GM12878 (cell line): ENCODE measurements at regions not wholly inside any gene's neighbourhood (a gene's known extent, or its start where the extent isn't known, plus 50 kb on each side); places are given as distances from the start of the nearest gene placed in this dataset.

Source experiments
- ATAC-seq: fragments of 200-7000 bp; cut with Tn5 transposase; 3 replicates; pipeline ENCODE4 v1.9.1; 2020; ENCODE audit warnings: mild to moderate bottlenecking, moderate library complexity
- BruUV-seq: library from RNA; stranded (reverse); fragments of 400-500 nt; replicated peaks from 2 replicates; lab custom pipeline; 2021; lab: Mats Ljungman, UMichigan
- CTCF ChIA-PET: fragments of 300-600 bp; sonication (Branson Sonifier 250); formaldehyde crosslinking; extraction: SDS; loops from one replicate; lab custom pipeline; 2021; ENCODE audit warnings: inconsistent platforms; lab: Yijun Ruan, JAX
- POLR2A ChIA-PET: fragments of 350-600 bp; formaldehyde crosslinking; extraction: SDS; loops from one replicate; lab custom pipeline; 2021; ENCODE audit warnings: inconsistent platforms; lab: Charles Lee
- RAD21 ChIA-PET: fragments of 300-600 bp; sonication (Branson Sonifier 250); formaldehyde crosslinking; loops from one replicate; lab custom pipeline; 2023; ENCODE audit warnings: antibody characterized with exemption; ENCODE audit not compliant: unreplicated experiment; lab: Charles Lee
- SMC1A ChIA-PET: fragments of 300-600 bp; sonication (Branson Sonifier 250); formaldehyde crosslinking; loops from one replicate; lab custom pipeline; 2023; ENCODE audit not compliant: unreplicated experiment, uncharacterized antibody; lab: Charles Lee
- DNase-seq: peaks from one replicate; pipeline ENCODE4 v3.0.0-alpha.2; 2011; ENCODE audit warnings: low read depth, low spot score
- FAIRE-seq: peaks from 3 replicates; lab custom pipeline; 2011; peaks lifted over from hg19 to GRCh38; lab: Jason Lieb, UNC
- H2AFZ ChIP-seq: 2 replicates; pipeline ENCODE4 v1.6.0; 2011; ENCODE audit warnings: low read depth, low read length, control low read depth; ENCODE audit not compliant: control insufficient read depth
- H3K27ac ChIP-seq: 2 replicates; pipeline ENCODE4 v1.5.1; 2011; ENCODE audit warnings: control low read depth; ENCODE audit not compliant: control insufficient read depth, insufficient read depth
- H3K27me3 ChIP-seq, 2 experiments: replicated peaks in 1 of 2; 2 replicates each; pipeline versions ENCODE4 v1.6.0 to v1.6.1; 2011; ENCODE audit warnings: low read length in 1 of 2; ENCODE audit not compliant: control insufficient read depth in 2 of 2, insufficient read depth in 2 of 2
- H3K36me3 ChIP-seq, 2 experiments: 2 replicates each; pipeline ENCODE4 v1.5.1; 2011; ENCODE audit warnings: low read length in 1 of 2; ENCODE audit not compliant: control insufficient read depth in 2 of 2, insufficient read depth in 2 of 2
- H3K4me1 ChIP-seq: 2 replicates; pipeline ENCODE4 v1.6.1; 2011; ENCODE audit warnings: mild to moderate bottlenecking, low read length, moderate library complexity, mixed read lengths; ENCODE audit not compliant: control insufficient read depth, insufficient read depth
- H3K4me2 ChIP-seq: 2 replicates; pipeline ENCODE4 v1.6.0; 2011; ENCODE audit warnings: control low read depth; ENCODE audit not compliant: control insufficient read depth, insufficient read depth
- H3K4me3 ChIP-seq: fragments of 200-600 bp; sonication (generic); 2 replicates; pipeline ENCODE4 v1.5.1; 2016
- H3K79me2 ChIP-seq: 2 replicates; pipeline ENCODE4 v1.6.0; 2011; ENCODE audit warnings: low read length; ENCODE audit not compliant: control insufficient read depth, insufficient read depth
- H3K9ac ChIP-seq: 2 replicates; pipeline ENCODE4 v1.8.0; 2011; ENCODE audit warnings: low read length, control low read depth, mixed read lengths; ENCODE audit not compliant: control insufficient read depth, insufficient read depth
- H3K9me3 ChIP-seq: replicated peaks from 3 replicates; pipeline ENCODE4 v1.5.1; 2011; ENCODE audit warnings: mild to moderate bottlenecking, low read length; ENCODE audit not compliant: control insufficient read depth, insufficient read depth
- H4K20me1 ChIP-seq: 2 replicates; pipeline ENCODE4 v1.6.0; 2011; ENCODE audit not compliant: control insufficient read depth, insufficient read depth
- BRCA1 ChIP-seq: IDR thresholded peaks from 2 replicates; pipeline ENCODE4 v1.6.1; 2011; ENCODE audit warnings: low read depth, low read length, improper control_type of control experiment
- IKZF2 ChIP-seq, 2 experiments: fragments of 450-650 bp; IDR thresholded peaks; 2 replicates each; pipeline ENCODE4 v1.6.1; 2017; ENCODE audit warnings: mild to moderate bottlenecking in 2 of 2, moderate library complexity in 2 of 2
- KDM1A ChIP-seq: fragments of 200-600 bp; sonication (generic); IDR thresholded peaks from 2 replicates; pipeline ENCODE4 v1.6.1; 2016; ENCODE audit warnings: borderline replicate concordance
- MEF2B ChIP-seq: fragments of 450-650 bp; IDR thresholded peaks from 2 replicates; pipeline ENCODE4 v1.6.1; 2018; ENCODE audit warnings: mild to moderate bottlenecking, moderate library complexity; ENCODE audit not compliant: partially characterized antibody, poor library complexity, severe bottlenecking
- NR2F1 ChIP-seq: fragments of 450-650 bp; conservative IDR thresholded peaks from 2 replicates; pipeline ENCODE4 v1.6.1; 2017; ENCODE audit warnings: mild to moderate bottlenecking
- NRF1 ChIP-seq: conservative IDR thresholded peaks from 2 replicates; pipeline ENCODE4 v1.6.1; 2011; ENCODE audit warnings: mild to moderate bottlenecking, low read depth, low read length, improper control_type of control experiment
- PAX5 ChIP-seq: IDR thresholded peaks from 2 replicates; pipeline ENCODE4 v1.6.1; 2011; ENCODE audit warnings: low read depth, low read length, borderline replicate concordance
- PAX8 ChIP-seq: fragments of 450-650 bp; IDR thresholded peaks from 2 replicates; pipeline ENCODE4 v1.6.1; 2017; ENCODE audit warnings: mild to moderate bottlenecking, moderate library complexity
- PML ChIP-seq: IDR thresholded peaks from 2 replicates; pipeline ENCODE4 v1.6.1; 2012; ENCODE audit warnings: low read length, inconsistent platforms
- RAD21 ChIP-seq: IDR thresholded peaks from 2 replicates; pipeline ENCODE4 v1.6.1; 2011; ENCODE audit warnings: mild to moderate bottlenecking, low read depth, low read length, moderate library complexity; ENCODE audit not compliant: insufficient read depth
- SMARCA5 ChIP-seq: fragments of 450-650 bp; IDR thresholded peaks from 2 replicates; pipeline ENCODE4 v1.6.1; 2017; ENCODE audit warnings: mild to moderate bottlenecking
- SPI1 ChIP-seq: IDR thresholded peaks from 2 replicates; pipeline ENCODE4 v1.6.1; 2011; ENCODE audit warnings: low read depth, mild to moderate bottlenecking, low read length, moderate library complexity, borderline replicate concordance; ENCODE audit not compliant: insufficient read depth
- STAT1 ChIP-seq: fragments of 450-650 bp; conservative IDR thresholded peaks from 2 replicates; pipeline ENCODE4 v1.6.1; 2014; ENCODE audit warnings: antibody characterized with exemption, mild to moderate bottlenecking
- TAF1 ChIP-seq: IDR thresholded peaks from 2 replicates; pipeline ENCODE4 v1.6.1; 2011; ENCODE audit warnings: mild to moderate bottlenecking, low read depth, low read length, borderline replicate concordance
- ZNF217 ChIP-seq: fragments of 450-650 bp; IDR thresholded peaks from 2 replicates; pipeline ENCODE4 v1.6.1; 2017; ENCODE audit warnings: antibody characterized with exemption, mild to moderate bottlenecking
- ZNF592 ChIP-seq: fragments of 450-650 bp; IDR thresholded peaks from 2 replicates; pipeline ENCODE4 v1.6.1; 2017; ENCODE audit warnings: mild to moderate bottlenecking, moderate library complexity
- WGBS: methylation state at CpG from one replicate; pipeline ENCODE4 v1.1.6; 2016; ENCODE audit warnings: low lambda C conversion rate; ENCODE audit not compliant: insufficient replicate concordance, insufficient coverage; ENCODE audit errors: missing lambda C conversion rate; 5-methylcytosine and 5-hydroxymethylcytosine counted together
- in situ Hi-C: fragments of 300-500 bp; cut with MboI; formaldehyde crosslinking; loops from 9 replicates; pipeline ENCODE4 v1.14.3; 2018; ENCODE audit warnings: mixed read lengths
- intact Hi-C: fragments of 100-400 bp; cut with micrococcal nuclease; formaldehyde crosslinking; loops from one replicate; pipeline ENCODE4 v1.14.2; 2022; ENCODE audit not compliant: unreplicated experiment

GRCh38 chr4:3364634-3365314, 72.0 kb downstream of the RGS12 start:
- Histone ChIP-seq H3K9me3 (no peaks in the 10 kb centered on the region; the same call in 2 of the 3 replicates), H3K4me1 (peaks cover 7% of the 10 kb centered on the region), H3K9ac (no peak overlapping the region), H2AFZ (no peak overlapping the region), H3K27ac (no peak overlapping the region), H3K27me3 (no peaks in the 10 kb centered on the region; a peak in 1 of 4 replicates), H3K36me3 (no peaks in the 10 kb centered on the region), H3K79me2 (no peaks in the 10 kb centered on the region), H4K20me1 (no peaks in the 10 kb centered on the region), H3K4me3 (no peak overlapping the region), H3K4me2 (no peak overlapping the region)
- ChIA-PET POLR2A (no interaction called here), CTCF (no interaction called here), SMC1A (no interaction called here), RAD21 (no interaction called here)
- DNase-seq (no peak), FAIRE-seq (no peak), ATAC-seq (no peak)
- 53% methylated on average over 16 of the region's 18 CpGs for WGBS
- no TSS peak for BruUV-seq
- TF ChIP-seq PAX8 (no peak), ZNF592 (no peak), TAF1 (no peak), BRCA1 (no peak), SPI1 (no peak), IKZF2 (IDR thresholded peaks at IDR 0.05) (no peak), SMARCA5 (no peak), PML (no peak), STAT1 (no peak), NRF1 (no peak), KDM1A (no peak), PAX5 (no peak), ZNF217 (no peak), MEF2B (no peak), NR2F1 (no peak), RAD21 (no peak)
- in situ Hi-C loops (no loop called here), intact Hi-C loops (no loop called here)
